Spleen (tissue), 11 donors: ENCODE measurements at regions not wholly inside any gene's neighbourhood (a gene's known extent, or its start where the extent isn't known, plus 50 kb on each side); places are given as distances from the start of the nearest gene placed in this dataset.

Source experiments
- DNase-seq: peaks from one replicate; pipeline ENCODE4 v3.0.0-alpha.2; 2020
- H3K27ac ChIP-seq, 8 donors: fragments of 200-600 bp; sonication (generic) in 7 of 8; 1 replicate in 4 of 8; 2 replicates in 4 of 8; pipeline versions ENCODE4 v1.5.0 to v1.8.0; 2016 to 2021; ENCODE audit warnings: inconsistent platforms in 4 of 8, mild to moderate bottlenecking in 4 of 8, moderate library complexity in 1 of 8
- H3K27me3 ChIP-seq, 7 donors: fragments of 200-600 bp; sonication (generic) in 6 of 7; replicated peaks in 1 of 7; 1 replicate in 4 of 7; 2 replicates in 3 of 7; pipeline versions ENCODE4 v1.5.0 to v1.8.0; 2016 to 2021; ENCODE audit warnings: inconsistent platforms in 3 of 7, mild to moderate bottlenecking in 1 of 7
- H3K36me3 ChIP-seq, 6 donors: fragments of 200-600 bp; sonication (generic) in 5 of 6; 1 replicate in 4 of 6; 2 replicates in 2 of 6; pipeline versions ENCODE4 v1.5.0 to v1.8.0; 2016 to 2021; ENCODE audit warnings: inconsistent platforms in 2 of 6
- H3K4me1 ChIP-seq, 6 donors: fragments of 200-600 bp; sonication (generic) in 5 of 6; 1 replicate in 3 of 6; 2 replicates in 3 of 6; pipeline versions ENCODE4 v1.5.0 to v1.8.0; 2016 to 2021; ENCODE audit warnings: inconsistent platforms in 3 of 6
- H3K4me3 ChIP-seq, 8 donors: fragments of 200-600 bp; sonication (generic) in 7 of 8; 1 replicate in 4 of 8; 2 replicates in 4 of 8; pipeline versions ENCODE4 v1.5.0 to v1.8.0; 2016 to 2021; ENCODE audit warnings: inconsistent platforms in 4 of 8, mild to moderate bottlenecking in 4 of 8, moderate library complexity in 2 of 8
- H3K9me3 ChIP-seq, 8 donors: fragments of 200-600 bp; sonication (generic) in 7 of 8; 1 replicate in 4 of 8; 2 replicates in 4 of 8; pipeline versions ENCODE4 v1.5.0 to v1.8.0; 2016 to 2021; ENCODE audit warnings: inconsistent platforms in 4 of 8
- CTCF ChIP-seq, 11 experiments: fragments of 200-600 bp in 7 of 11; fragments of 450-650 bp in 4 of 11; sonication (generic) in 4 of 11; IDR thresholded peaks in 8 of 11; conservative IDR thresholded peaks in 3 of 11; 1 replicate in 7 of 11; 2 replicates in 4 of 11; pipeline versions ENCODE4 v1.4.0 to v1.8.0; 2016 to 2021; ENCODE audit warnings: antibody characterized with exemption in 11 of 11, inconsistent platforms in 4 of 11, mild to moderate bottlenecking in 1 of 11
- POLR2A ChIP-seq, 3 donors: fragments of 450-650 bp; IDR thresholded peaks; one replicate each; pipeline ENCODE4 v1.5.1; 2017; ENCODE audit warnings: antibody characterized with exemption in 3 of 3, mild to moderate bottlenecking in 1 of 3
- POLR2AphosphoS5 ChIP-seq, 3 donors: sonication (generic); formaldehyde crosslinking; IDR thresholded peaks; one replicate each; pipeline ENCODE4 v1.5.1; 2017; ENCODE audit warnings: antibody characterized with exemption in 3 of 3
- WGBS, 5 donors: extraction: QIAGEN DNeasy Blood & Tissue Kit in 3 of 5; methylation state at CpG; one replicate each; pipeline versions ENCODE4 v1.1.5 to v1.1.7; 2013 to 2018; 5-methylcytosine and 5-hydroxymethylcytosine counted together
- intact Hi-C: fragments of 100-400 bp; cut with DNase I; formaldehyde crosslinking; loops from one replicate; pipeline ENCODE4 v1.15.0; 2023; ENCODE audit warnings: low total_unique reads
- donor health status: healthy with polysubstance abuse.
- donor health status: DM: no; HTN: no; CAD: no; lungs with moderate emphysema.
- donor health status: DM: no; HTN: no; CAD: no.
- donor health status: Bipolar disorder and iron deficiency.
- donor health status: healthy.
- donor health status: DM: no; HTN: no; CAD: no.
- donor health status: DM: yes; HTN: yes; CAD: no.

GRCh38 chr4:163923092-163923491 is 428.6 kb downstream of the TMA16 start:
- Histone ChIP-seq H3K36me3 (no peaks in the 10 kb centered on the region), H3K9me3 (no peaks in the 10 kb centered on the region), H3K4me1 (no peaks in the 10 kb centered on the region), H3K27me3 (no peaks in the 10 kb centered on the region), H3K27ac (no peak overlapping the region), H3K4me3 (no peak overlapping the region)
- TF ChIP-seq CTCF (IDR thresholded peaks at IDR 0.05 in 8 of 11, conservative IDR thresholded peaks at IDR 0.05 in 3 of 11) (no peak), POLR2AphosphoS5 (IDR thresholded peaks at IDR 0.05) (no peak), POLR2A (IDR thresholded peaks at IDR 0.05) (no peak)
- intact Hi-C loops: no loop called here
- WGBS, 5 donors: 71 to 77% (median 74%) methylated on average over 2 of the region's 2 CpGs
- DNase-seq: no peak

GRCh38 chr4:163930086-163930485 is 435.6 kb downstream of the TMA16 start:
- H3K27me3 ChIP-seq: no peaks in the 10 kb centered on the region
- no peaks in the 10 kb centered on the region for H3K9me3 ChIP-seq
- no peaks in the 10 kb centered on the region for H3K36me3 ChIP-seq
- TF ChIP-seq CTCF (IDR thresholded peaks at IDR 0.05 in 8 of 11, conservative IDR thresholded peaks at IDR 0.05 in 3 of 11) (no peak), POLR2A (IDR thresholded peaks at IDR 0.05) (no peak), POLR2AphosphoS5 (IDR thresholded peaks at IDR 0.05) (no peak)
- DNase-seq: no peak
- no peak overlapping the region for H3K4me3 ChIP-seq
- H3K4me1 ChIP-seq: no peaks in the 10 kb centered on the region
- intact Hi-C loops: no loop called here
- H3K27ac ChIP-seq: no peak overlapping the region

GRCh38 chr4:163932504-163932903 is 438.0 kb downstream of the TMA16 start:
- Histone ChIP-seq H3K4me3 (no peak overlapping the region), H3K27me3 (no peaks in the 10 kb centered on the region), H3K27ac (no peak overlapping the region), H3K36me3 (no peaks in the 10 kb centered on the region), H3K4me1 (no peaks in the 10 kb centered on the region), H3K9me3 (no peaks in the 10 kb centered on the region)
- TF ChIP-seq POLR2A (IDR thresholded peaks at IDR 0.05): no peak
- no peak for TF ChIP-seq CTCF (IDR thresholded peaks at IDR 0.05 in 8 of 11, conservative IDR thresholded peaks at IDR 0.05 in 3 of 11)
- TF ChIP-seq POLR2AphosphoS5 (IDR thresholded peaks at IDR 0.05): no peak
- 89 to 96% (median 93%) methylated on average over 7 of the region's 7 CpGs for WGBS, 5 donors
- intact Hi-C loops: no loop called here
- DNase-seq: no peak

GRCh38 chr4:163939597-163939996 is 445.1 kb downstream of the TMA16 start:
- H3K36me3 ChIP-seq: no peaks in the 10 kb centered on the region
- no peak overlapping the region for H3K27ac ChIP-seq
- no peak for DNase-seq
- H3K9me3 ChIP-seq: peaks cover 0 to 12% (median 8%) of the 10 kb centered on the region in 8 donors
- H3K4me3 ChIP-seq: no peak overlapping the region
- no peaks in the 10 kb centered on the region for H3K4me1 ChIP-seq
- intact Hi-C loops: no loop called here
- 81 to 91% (median 87%) methylated on average over 1 of the region's 1 CpG for WGBS, 5 donors
- TF ChIP-seq CTCF (IDR thresholded peaks at IDR 0.05 in 8 of 11, conservative IDR thresholded peaks at IDR 0.05 in 3 of 11): no peak
- TF ChIP-seq POLR2AphosphoS5 (IDR thresholded peaks at IDR 0.05): no peak
- TF ChIP-seq POLR2A (IDR thresholded peaks at IDR 0.05): no peak
- H3K27me3 ChIP-seq: no peaks in the 10 kb centered on the region
